ENCODE measurements at regions not wholly inside any gene's neighbourhood (a gene's known extent, or its start where the extent isn't known, plus 50 kb on each side); places are given as distances from the start of the nearest gene placed in this dataset.

DNA sequence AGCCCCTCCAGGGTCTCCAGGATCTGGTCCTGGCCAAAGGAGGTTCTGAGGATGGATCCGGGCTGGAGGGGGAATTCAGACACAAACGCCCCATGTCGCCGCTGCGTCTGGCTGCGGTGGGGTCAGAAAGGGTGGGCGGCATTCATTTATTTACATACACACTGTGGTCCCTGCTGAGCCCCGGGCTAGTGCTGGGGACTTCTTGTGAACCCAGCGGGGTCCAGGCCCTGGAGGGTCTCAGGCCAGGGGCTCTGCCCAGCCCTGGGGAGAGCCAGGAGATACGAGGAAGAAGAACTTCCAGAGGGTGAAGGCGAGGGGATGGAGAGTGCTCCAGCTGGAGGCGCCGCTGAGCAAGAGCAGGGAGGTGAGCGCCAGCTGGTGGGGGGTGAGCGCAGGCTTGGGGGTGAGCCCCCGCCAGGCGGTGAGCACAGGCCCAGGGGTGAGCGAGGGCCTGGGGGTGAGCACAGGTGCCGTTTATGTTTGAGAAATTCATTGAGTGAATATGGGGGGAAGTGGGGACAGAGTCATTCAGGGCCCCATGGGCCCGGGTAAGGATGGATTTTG lies 68.1 kb downstream of the NCOR2 start:
- Histone ChIP-seq H3K4me3 (replicated peaks in 1 of 2; ENCODE audit: low read depth in 1 of 2, low read length in 2 of 2) (no peak overlapping the region), H3K27ac (ENCODE audit: low read depth, low read length) (no peak overlapping the region), H3K4me1 (ENCODE audit: control insufficient read depth in 1 of 2, insufficient read depth in 2 of 2, low read length in 2 of 2) (peaks cover 23 to 35% of the 10 kb centered on the region in 2 experiments), H4K20me1 (ENCODE audit: insufficient read depth) (no peaks in the 10 kb centered on the region), H3K27me3 (ENCODE audit: insufficient read depth, low read length) (no peaks in the 10 kb centered on the region), H3K79me2 (ENCODE audit: insufficient read depth, low read length) (peaks cover 59% of the 10 kb centered on the region), H2AFZ (ENCODE audit: low read depth, low read length, poor library complexity, severe bottlenecking) (no peak overlapping the region), H3K4me2 (ENCODE audit: low read length) (no peak overlapping the region), H3K9ac (ENCODE audit: low read length) (no peak overlapping the region), H3K9me3 (ENCODE audit: control insufficient read depth in 1 of 2, insufficient read depth in 1 of 2, low read depth in 1 of 2, low read length in 2 of 2) (no peaks in the 10 kb centered on the region), H3K36me3 (ENCODE audit: control insufficient read depth in 1 of 2, insufficient read depth in 2 of 2, low read length in 2 of 2) (no peaks in the 10 kb centered on the region; a peak in 1 of 4 replicates), H3K9me2 (ENCODE audit: insufficient read depth) (no peaks in the 10 kb centered on the region)
- RAD21 ChIA-PET (ENCODE audit: low non-redundant PET in 1 of 2, low total read pairs in 2 of 2, uncharacterized antibody in 2 of 2, unreplicated experiment in 2 of 2), result no interaction called here
- no peak for DNase-seq (ENCODE audit: low read depth, low spot score)
- no peak for ATAC-seq
- POLR2A ChIA-PET, result no interaction called here
- TF ChIP-seq CTCF (IDR thresholded peaks at IDR 0.05 in 2 of 3, conservative IDR thresholded peaks at IDR 0.05 in 1 of 3; ENCODE audit: borderline replicate concordance in 1 of 3, insufficient read depth in 1 of 3, low read depth in 2 of 3, low read length in 2 of 3) (peak in 2 of 3 experiments; percentile 33 to 44; a peak in 3 of 6 replicates), SIN3A (IDR thresholded peaks at IDR 0.05; ENCODE audit: low read depth) (no peak), ZFX (IDR thresholded peaks at IDR 0.05) (no peak)
- intact Hi-C loops (cut with micrococcal nuclease), result no loop called here
- CTCF ChIA-PET, result interaction anchor here (1.9 kb wide), 1 partner anchor 14 kb away, joined by 4 read pairs; no protein-coding TSS in a partner anchor
- no TSS peak for BruUV-seq (replicated peaks)

GRCh38 chr12:124498275-124499189 lies 68.9 kb downstream of the NCOR2 start:
- H3K27ac ChIP-seq (ENCODE audit: low read depth, low read length), result no peak overlapping the region
- CTCF ChIA-PET, result interaction anchor here (1.9 kb wide), 1 partner anchor 14 kb away, joined by 4 read pairs; no protein-coding TSS in a partner anchor
- H3K79me2 ChIP-seq (ENCODE audit: insufficient read depth, low read length), result peaks cover 56% of the 10 kb centered on the region
- TF ChIP-seq EZH2phosphoT487 (IDR thresholded peaks at IDR 0.05; ENCODE audit: borderline replicate concordance) (no peak), MAX (IDR thresholded peaks at IDR 0.05) (no peak), CEBPB (IDR thresholded peaks at IDR 0.05; ENCODE audit: low read depth) (no peak), REST (IDR thresholded peaks at IDR 0.05; ENCODE audit: low read depth) (no peak), CTCF (IDR thresholded peaks at IDR 0.05 in 2 of 3, conservative IDR thresholded peaks at IDR 0.05 in 1 of 3; ENCODE audit: borderline replicate concordance in 1 of 3, insufficient read depth in 1 of 3, low read depth in 2 of 3, low read length in 2 of 3) (no peak), POLR2AphosphoS5 (IDR thresholded peaks at IDR 0.05; ENCODE audit: low read depth, low read length) (no peak)

More at GRCh38 chr12:124498275-124499189, 68.9 kb downstream of the NCOR2 start:
- intact Hi-C loops (cut with micrococcal nuclease), result no loop called here
- no peaks in the 10 kb centered on the region; a peak in 1 of 4 replicates for H3K36me3 ChIP-seq (ENCODE audit: control insufficient read depth in 1 of 2, insufficient read depth in 2 of 2, low read length in 2 of 2)
- no peak overlapping the region for H3K4me3 ChIP-seq (replicated peaks in 1 of 2; ENCODE audit: low read depth in 1 of 2, low read length in 2 of 2)
- DNase-seq (ENCODE audit: low read depth, low spot score), result no peak
- H3K9me2 ChIP-seq (ENCODE audit: insufficient read depth), result no peaks in the 10 kb centered on the region
- no peak overlapping the region for H2AFZ ChIP-seq (ENCODE audit: low read depth, low read length, poor library complexity, severe bottlenecking)
- ATAC-seq, result no peak
- H4K20me1 ChIP-seq (ENCODE audit: insufficient read depth), result no peaks in the 10 kb centered on the region
- H3K4me1 ChIP-seq (ENCODE audit: control insufficient read depth in 1 of 2, insufficient read depth in 2 of 2, low read length in 2 of 2), result peaks cover 23 to 35% of the 10 kb centered on the region in 2 experiments
- no peak overlapping the region for H3K4me2 ChIP-seq (ENCODE audit: low read length)
- H3K9me3 ChIP-seq (ENCODE audit: control insufficient read depth in 1 of 2, insufficient read depth in 1 of 2, low read depth in 1 of 2, low read length in 2 of 2), result no peaks in the 10 kb centered on the region
- POLR2A ChIA-PET, result no interaction called here
- H3K27me3 ChIP-seq (ENCODE audit: insufficient read depth, low read length), result no peaks in the 10 kb centered on the region
- BruUV-seq (replicated peaks), result no TSS peak
- no peak overlapping the region for H3K9ac ChIP-seq (ENCODE audit: low read length)
- RAD21 ChIA-PET (ENCODE audit: low non-redundant PET in 1 of 2, low total read pairs in 2 of 2, uncharacterized antibody in 2 of 2, unreplicated experiment in 2 of 2), result no interaction called here
